ENCODE measurements at regions not wholly inside any gene's neighbourhood (a gene's known extent, or its start where the extent isn't known, plus 50 kb on each side); places are given as distances from the start of the nearest gene placed in this dataset.

GRCh38 chr11:45449036-45449601, 163.0 kb upstream of the SYT13 start:
- H3K4me1 ChIP-seq (ENCODE audit: low read depth, poor library complexity, severe bottlenecking), result no peaks in the 10 kb centered on the region
- H3K79me2 ChIP-seq (ENCODE audit: insufficient read depth, low read depth), result no peaks in the 10 kb centered on the region
- no peaks in the 10 kb centered on the region for H3K36me3 ChIP-seq (ENCODE audit: insufficient read depth)
- H4K20me1 ChIP-seq (ENCODE audit: insufficient read depth), result no peaks in the 10 kb centered on the region
- no peak overlapping the region for H3K27ac ChIP-seq
- H3K4me3 ChIP-seq (IDR thresholded peaks at IDR 0.05; ENCODE audit: insufficient read depth, low read depth, low read length), result no peak overlapping the region
- no peak overlapping the region for H3K9ac ChIP-seq
- no peak for TF ChIP-seq CTCF (conservative IDR thresholded peaks at IDR 0.05; ENCODE audit: low read depth, low read length)
- no peak overlapping the region for H3K4me2 ChIP-seq
- no peaks in the 10 kb centered on the region for H3K27me3 ChIP-seq (ENCODE audit: insufficient read depth, low read depth)
- H2AFZ ChIP-seq (ENCODE audit: low read depth), result no peak overlapping the region

GRCh38 chr11:45448561-45448960, 162.4 kb upstream of the SYT13 start:
- no peaks in the 10 kb centered on the region for H3K79me2 ChIP-seq (ENCODE audit: insufficient read depth, low read depth)
- no peaks in the 10 kb centered on the region for H3K4me1 ChIP-seq (ENCODE audit: low read depth, poor library complexity, severe bottlenecking)
- TF ChIP-seq CTCF (conservative IDR thresholded peaks at IDR 0.05; ENCODE audit: low read depth, low read length), result no peak
- H3K4me2 ChIP-seq, result no peak overlapping the region
- H3K27ac ChIP-seq, result no peak overlapping the region
- H3K27me3 ChIP-seq (ENCODE audit: insufficient read depth, low read depth), result no peaks in the 10 kb centered on the region
- H4K20me1 ChIP-seq (ENCODE audit: insufficient read depth), result no peaks in the 10 kb centered on the region
- no peak overlapping the region for H3K9ac ChIP-seq
- H2AFZ ChIP-seq (ENCODE audit: low read depth), result no peak overlapping the region
- H3K36me3 ChIP-seq (ENCODE audit: insufficient read depth), result no peaks in the 10 kb centered on the region
- no peak overlapping the region for H3K4me3 ChIP-seq (IDR thresholded peaks at IDR 0.05; ENCODE audit: insufficient read depth, low read depth, low read length)

GRCh38 chr11:45446998-45447397, 160.9 kb upstream of the SYT13 start:
- H3K4me1 ChIP-seq (ENCODE audit: low read depth, poor library complexity, severe bottlenecking), result no peaks in the 10 kb centered on the region
- H3K4me3 ChIP-seq (IDR thresholded peaks at IDR 0.05; ENCODE audit: insufficient read depth, low read depth, low read length), result no peak overlapping the region
- no peaks in the 10 kb centered on the region for H3K79me2 ChIP-seq (ENCODE audit: insufficient read depth, low read depth)
- H3K4me2 ChIP-seq, result no peak overlapping the region
- no peak overlapping the region for H3K9ac ChIP-seq
- no peaks in the 10 kb centered on the region for H3K27me3 ChIP-seq (ENCODE audit: insufficient read depth, low read depth)
- H2AFZ ChIP-seq (ENCODE audit: low read depth), result no peak overlapping the region
- no peak for TF ChIP-seq CTCF (conservative IDR thresholded peaks at IDR 0.05; ENCODE audit: low read depth, low read length)
- no peak overlapping the region for H3K27ac ChIP-seq
- H3K36me3 ChIP-seq (ENCODE audit: insufficient read depth), result no peaks in the 10 kb centered on the region
- no peaks in the 10 kb centered on the region for H4K20me1 ChIP-seq (ENCODE audit: insufficient read depth)

- TF ChIP-seq CTCF (conservative IDR thresholded peaks at IDR 0.05; ENCODE audit: low read depth, low read length), result no peak
- Histone ChIP-seq H3K4me3 (IDR thresholded peaks at IDR 0.05; ENCODE audit: insufficient read depth, low read depth, low read length) (no peak overlapping the region), H3K4me1 (ENCODE audit: low read depth, poor library complexity, severe bottlenecking) (no peaks in the 10 kb centered on the region), H3K79me2 (ENCODE audit: insufficient read depth, low read depth) (no peaks in the 10 kb centered on the region), H3K27me3 (ENCODE audit: insufficient read depth, low read depth) (no peaks in the 10 kb centered on the region), H3K27ac (no peak overlapping the region), H3K36me3 (ENCODE audit: insufficient read depth) (no peaks in the 10 kb centered on the region), H3K4me2 (no peak overlapping the region), H2AFZ (ENCODE audit: low read depth) (no peak overlapping the region), H3K9ac (no peak overlapping the region), H4K20me1 (ENCODE audit: insufficient read depth) (no peaks in the 10 kb centered on the region)
These were observed 160.3 kb upstream of the SYT13 start for GRCh38 chr11:45446434-45446833.

Measured in KMS-11 (cell line).